ENCODE measurements at regions not wholly inside any gene's neighbourhood (a gene's known extent, or its start where the extent isn't known, plus 50 kb on each side); places are given as distances from the start of the nearest gene placed in this dataset.
A peak's percentile ranks its signal among the peaks of the same experiment; 100 is the strongest.
"Not testable (repeated sequence)": the region's sequence is repeated elsewhere in the genome, so short reads cannot be mapped to it uniquely, and the experiment has no call there.

DNA sequence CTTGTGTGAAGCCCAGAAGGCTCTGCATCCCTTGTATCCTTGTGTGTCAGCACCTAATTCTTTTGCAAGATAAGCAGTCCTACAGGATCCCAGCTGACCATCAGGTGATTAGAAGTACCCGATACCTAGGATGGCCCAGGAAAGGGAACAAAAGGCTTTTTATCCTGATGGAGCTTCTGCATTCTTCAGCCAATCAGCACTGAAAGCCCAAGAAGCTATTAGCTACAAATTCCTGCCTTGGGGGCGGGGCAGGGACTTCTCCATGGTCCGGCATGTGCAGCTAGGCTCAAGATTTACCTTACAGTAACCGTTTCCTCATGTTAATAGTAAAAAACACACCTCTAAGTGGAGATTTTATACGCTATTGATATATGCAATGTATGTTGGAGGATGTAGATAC lies 264.6 kb upstream of the THUMPD2 start:
- DNase-seq, result no peak

DNA sequence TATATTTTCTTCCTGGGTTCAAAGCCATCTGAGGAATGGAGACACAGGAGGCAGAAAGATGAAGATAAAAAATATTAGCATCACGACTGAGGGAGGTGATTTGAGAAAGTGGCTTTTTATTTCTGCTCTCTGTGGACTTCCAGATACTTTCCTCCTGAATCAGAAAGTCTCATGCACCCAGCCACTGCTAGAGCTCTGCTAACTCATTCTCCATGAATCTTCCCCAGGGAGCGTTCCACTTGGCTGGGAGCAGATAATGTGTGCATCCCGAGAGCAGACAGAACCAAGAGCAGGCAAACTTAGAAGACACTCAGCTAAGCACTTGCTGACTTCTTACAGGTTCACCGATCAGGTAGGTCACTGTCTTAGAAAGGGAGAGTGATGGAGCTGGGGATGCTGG lies 264.1 kb upstream of the THUMPD2 start:
- DNase-seq, result no peak

DNA sequence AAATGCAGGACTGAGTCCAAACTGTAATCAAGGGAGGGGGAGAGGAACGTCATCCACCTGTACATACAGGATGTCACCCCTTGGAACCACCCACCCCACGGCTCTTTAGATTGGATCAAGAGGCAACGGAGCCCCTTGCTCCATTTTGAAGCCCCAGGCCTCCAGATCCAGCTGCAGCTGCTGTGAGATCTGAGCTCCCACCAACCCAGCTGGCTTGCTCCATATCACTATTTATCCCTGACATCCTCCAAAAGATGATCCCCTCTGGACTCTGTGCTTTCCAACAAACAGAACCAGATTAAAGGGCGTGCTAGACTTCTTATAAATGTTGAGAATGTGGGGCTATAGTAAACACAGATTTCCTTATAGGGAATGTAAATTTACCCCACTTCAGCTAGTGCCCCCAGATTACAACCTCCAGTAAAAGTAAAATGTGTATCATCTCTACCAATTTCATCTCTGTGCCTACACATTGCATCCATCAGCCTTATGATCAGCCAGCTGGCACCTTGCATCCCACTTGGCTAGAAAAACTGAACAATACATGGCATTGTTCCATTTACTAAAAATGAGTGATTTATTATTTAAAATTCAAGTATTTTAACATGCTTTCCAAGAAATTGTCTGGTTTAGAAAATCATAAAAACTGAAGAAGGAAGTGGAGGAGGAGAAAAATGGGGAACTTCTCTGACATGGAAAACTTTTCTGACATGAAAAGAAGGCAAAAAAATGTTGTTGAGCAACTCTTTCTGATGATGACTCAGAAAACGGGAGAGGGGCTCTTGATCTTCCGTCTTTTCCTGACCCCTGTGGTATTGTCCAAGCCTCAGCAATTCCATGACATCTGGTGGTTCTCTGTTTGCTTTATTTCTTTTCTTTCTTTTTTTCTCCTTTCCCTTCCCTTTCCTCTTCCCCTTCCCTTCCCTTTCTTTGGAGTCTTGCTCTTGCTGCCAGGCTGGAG lies 262.6 kb upstream of the THUMPD2 start:
- no peak for DNase-seq

DNA sequence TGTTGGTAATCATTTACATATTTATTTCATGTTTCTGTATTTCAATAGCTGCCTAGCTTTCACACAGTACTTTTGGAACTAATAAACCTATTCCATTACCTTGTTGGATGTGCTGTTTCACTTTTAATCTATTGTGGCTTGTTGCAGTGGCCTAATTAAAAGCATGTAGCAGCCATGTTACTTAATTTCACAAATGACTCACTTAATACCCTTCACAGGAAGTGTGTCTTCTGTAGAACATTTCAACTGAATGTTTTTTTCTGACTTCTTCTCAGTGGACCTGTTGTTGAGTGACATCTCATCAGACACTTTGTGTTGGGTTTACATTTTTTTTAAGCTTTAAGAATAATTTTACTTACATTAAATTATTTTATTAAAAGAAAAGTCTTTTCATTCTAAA lies 260.5 kb upstream of the THUMPD2 start:
- no peak for DNase-seq

DNA sequence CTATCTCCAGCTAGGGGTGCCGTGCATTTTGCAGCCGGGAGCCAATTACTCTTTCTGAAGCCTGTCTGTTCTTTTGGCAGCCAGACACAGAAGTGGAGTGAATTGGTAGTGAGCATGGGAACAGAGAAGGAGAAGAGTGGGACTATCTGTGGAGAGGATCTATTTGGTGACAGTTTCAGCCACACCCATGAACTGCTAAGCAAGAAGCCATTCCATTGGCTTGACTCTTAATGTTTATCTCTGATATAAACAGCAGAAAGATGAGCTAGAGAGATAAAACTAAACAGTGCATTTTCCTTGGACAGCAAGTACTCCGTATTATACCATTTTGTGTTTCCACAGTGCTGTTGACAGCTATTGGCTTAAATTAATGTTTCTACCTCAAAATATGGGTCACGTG lies 259.6 kb upstream of the THUMPD2 start:
- no peak for DNase-seq

- DNase-seq, result no peak
Observed at GRCh38 chr2:40037303-40037702, 258.2 kb upstream of the THUMPD2 start.

DNA sequence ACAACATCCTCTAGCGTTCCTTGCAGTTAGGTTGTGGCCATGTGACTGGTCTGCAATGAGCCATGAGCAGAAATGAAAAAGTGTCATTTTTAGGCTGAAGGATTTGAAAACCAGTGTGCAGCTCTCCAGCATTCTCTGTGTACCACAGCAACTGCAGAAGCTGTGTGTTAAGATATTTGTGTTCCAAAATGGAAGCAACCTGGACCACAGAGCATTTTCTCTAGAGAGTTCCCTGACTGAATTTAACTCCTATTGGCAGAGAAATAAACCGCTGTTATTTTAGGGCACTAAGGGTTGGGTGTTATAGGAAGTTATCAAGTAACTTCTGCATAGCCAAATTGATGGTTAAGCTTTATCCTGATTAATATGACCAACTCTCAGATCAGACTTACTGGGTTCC lies 257.2 kb upstream of the THUMPD2 start:
- DNase-seq, result no peak

DNA sequence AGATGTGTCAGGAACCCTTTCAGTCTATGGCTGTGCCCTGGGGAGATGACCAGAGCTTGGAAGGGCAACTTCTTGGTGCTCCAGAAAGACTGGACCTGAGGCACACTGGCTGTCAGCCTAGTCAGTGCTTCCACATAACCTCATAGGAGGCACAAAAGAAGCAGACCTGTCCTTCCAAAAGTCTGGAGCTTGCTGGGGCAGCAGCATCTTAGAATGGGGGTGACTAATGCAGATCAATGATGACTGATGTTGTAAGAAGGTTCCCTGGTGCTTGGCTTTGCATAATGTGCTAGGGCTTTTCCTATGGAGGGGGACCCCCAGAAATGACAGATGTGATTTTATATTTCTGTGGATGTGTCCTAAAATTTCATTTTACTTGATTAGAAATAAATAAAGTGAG lies 255.7 kb upstream of the THUMPD2 start:
- DNase-seq, result no peak

DNA sequence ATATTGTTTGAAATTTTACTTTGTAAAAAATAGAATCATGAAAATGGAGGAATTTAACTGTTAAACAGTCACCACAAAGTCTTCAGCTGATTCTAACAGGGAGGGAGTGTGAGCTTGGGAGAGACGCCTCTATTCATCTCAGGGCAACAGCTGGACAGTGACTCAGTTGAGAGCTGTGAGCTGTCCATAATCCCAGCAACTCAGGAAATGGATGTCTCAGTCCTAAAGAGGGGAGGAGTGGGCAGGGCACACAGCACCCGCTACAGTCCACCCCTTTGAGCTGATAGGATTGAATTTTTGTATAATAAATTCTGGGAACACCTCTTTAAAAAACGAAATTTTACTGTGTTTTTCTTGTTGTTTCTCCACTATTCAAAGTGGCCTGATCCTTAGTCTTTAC lies 255.1 kb upstream of the THUMPD2 start:
- DNase-seq, result no peak

DNA sequence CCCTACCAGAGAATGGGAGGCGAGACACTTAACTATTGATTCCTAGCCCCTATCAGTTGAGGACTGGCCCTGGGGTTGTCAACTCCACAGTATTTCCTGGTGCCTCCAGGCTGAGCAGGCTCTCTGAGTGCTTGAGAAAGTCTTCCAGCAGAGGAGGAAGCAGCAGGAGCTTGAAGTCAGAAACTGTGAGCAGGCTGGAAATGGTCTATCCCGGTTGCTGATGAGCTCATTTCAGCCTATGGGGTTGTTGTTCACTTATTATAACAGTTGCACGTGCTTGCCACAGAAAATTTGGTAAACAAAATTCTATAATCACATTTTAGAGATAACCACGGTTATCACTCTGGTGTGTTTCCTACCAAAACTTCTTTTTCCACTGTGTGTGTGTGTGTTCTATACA lies 254.7 kb upstream of the THUMPD2 start:
- no peak for DNase-seq

GRCh38 chr2:40032650-40033319 lies 253.7 kb upstream of the THUMPD2 start:
- no peak for DNase-seq

DNA sequence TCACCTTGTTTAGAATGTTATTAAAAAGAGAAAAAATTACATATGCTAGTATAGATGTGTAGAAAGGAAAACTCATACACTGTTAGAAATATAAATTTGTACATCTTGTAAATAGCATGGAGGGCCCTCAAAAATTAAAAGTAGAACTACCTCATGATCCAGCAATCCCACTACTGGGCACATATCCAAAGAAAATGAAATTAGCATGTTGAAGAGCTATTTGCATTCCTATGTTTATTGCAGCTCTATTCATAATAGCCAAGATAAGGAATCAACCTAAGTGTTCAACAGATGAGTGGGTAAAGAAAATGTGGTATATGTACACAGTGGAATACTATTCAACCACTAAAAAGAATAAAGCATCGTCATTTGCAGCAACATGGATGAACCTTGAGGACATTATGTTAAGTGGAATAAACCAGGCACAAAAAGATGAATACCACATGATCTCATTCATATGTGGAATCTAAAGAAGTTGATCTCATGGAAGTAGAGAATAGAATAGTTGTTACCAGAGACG lies 251.5 kb upstream of the THUMPD2 start:
- no peak for DNase-seq

- DNase-seq, result no peak
Observed at GRCh38 chr2:40028792-40029488, 249.9 kb upstream of the THUMPD2 start.

GRCh38 chr2:40027968-40028367 lies 248.9 kb upstream of the THUMPD2 start:
- no peak for DNase-seq

DNA sequence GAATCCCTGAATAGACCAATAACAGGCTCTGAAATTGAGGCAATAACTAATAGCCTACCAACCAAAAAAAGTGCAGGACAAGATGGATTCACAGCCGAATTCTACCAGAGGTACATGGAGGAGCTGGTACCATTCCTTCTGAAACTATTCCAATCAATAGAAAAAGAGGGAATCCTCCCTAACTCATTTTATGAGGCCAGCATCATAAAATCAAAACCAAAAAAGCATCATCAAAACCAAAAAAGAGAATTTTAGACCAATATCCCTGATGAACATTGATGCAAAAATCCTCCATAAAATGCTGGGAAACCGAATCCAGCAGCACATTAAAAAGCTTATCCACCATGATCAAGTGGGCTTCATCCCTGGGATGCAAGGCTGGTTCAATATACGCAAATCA lies 246.2 kb upstream of the THUMPD2 start:
- DNase-seq, result not testable (repeated sequence)

- no peak for DNase-seq
Observed at GRCh38 chr2:40020997-40021396, 241.9 kb upstream of the THUMPD2 start.

GRCh38 chr2:40016151-40016885 lies 237.3 kb upstream of the THUMPD2 start:
- DNase-seq, result peak; percentile 19

DNA sequence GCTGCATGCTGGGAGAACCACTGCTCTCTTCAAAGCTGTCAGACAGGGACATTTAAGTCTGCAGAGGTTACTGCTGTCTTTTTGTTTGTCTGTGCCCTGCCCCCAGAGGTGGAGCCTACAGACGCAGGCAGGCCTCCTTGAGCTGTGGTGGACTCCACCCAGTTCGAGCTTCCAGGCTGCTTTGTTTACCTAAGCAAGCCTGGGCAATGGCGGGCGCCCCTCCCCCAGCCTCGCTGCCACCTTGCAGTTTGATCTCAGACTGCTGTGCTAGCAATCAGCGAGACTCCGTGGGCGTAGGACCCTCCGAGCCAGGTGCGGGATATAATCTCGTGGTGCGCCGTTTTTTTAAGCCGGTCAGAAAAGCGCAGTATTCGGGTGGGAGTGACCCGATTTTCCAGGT lies 234.9 kb upstream of the THUMPD2 start:
- not testable (repeated sequence) for DNase-seq

GRCh38 chr2:40004336-40004735 lies 225.3 kb upstream of the THUMPD2 start:
- DNase-seq, result no peak

GRCh38 chr2:40002339-40002738 lies 223.3 kb upstream of the THUMPD2 start:
- no peak for DNase-seq

GRCh38 chr2:39999864-40000263 lies 220.8 kb upstream of the THUMPD2 start:
- DNase-seq, result no peak

DNA sequence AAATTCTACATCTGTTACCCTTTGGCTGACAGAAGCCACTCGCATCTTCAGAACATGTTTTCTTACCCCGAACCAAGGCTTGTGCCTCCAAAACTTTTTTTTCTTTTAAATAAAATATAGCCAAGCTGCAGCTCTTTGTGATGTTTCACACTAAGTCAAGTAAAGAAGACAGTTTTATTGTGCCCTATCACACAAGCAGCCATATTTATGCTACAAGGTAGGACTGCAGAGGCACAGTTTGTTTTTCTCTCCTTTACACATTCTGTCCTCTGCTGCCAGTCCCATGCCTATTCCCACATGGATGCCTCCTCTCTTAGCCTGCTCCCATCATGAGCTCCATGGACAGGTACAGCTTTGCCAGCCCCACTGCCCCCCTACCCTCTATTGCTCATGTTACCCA lies 219.6 kb upstream of the THUMPD2 start:
- peak; percentile 41 for DNase-seq

Data from left kidney (tissue), 1 donor.